ENCODE measurements at regions not wholly inside any gene's neighbourhood (a gene's known extent, or its start where the extent isn't known, plus 50 kb on each side); places are given as distances from the start of the nearest gene placed in this dataset.
"Not testable (repeated sequence)": the region's sequence is repeated elsewhere in the genome, so short reads cannot be mapped to it uniquely, and the experiment has no call there.

GRCh38 chr2:75964646-75965045 is 253.9 kb upstream of the GCFC2 start:
- DNase-seq (no peak), ATAC-seq (no peak)
- intact Hi-C loops (cut with micrococcal nuclease): no loop called here

- no peak for ATAC-seq
- DNase-seq: no peak
- intact Hi-C loops (cut with micrococcal nuclease): no loop called here
These were observed 249.8 kb upstream of the GCFC2 start for GRCh38 chr2:75960472-75961009.

GRCh38 chr2:75959724-75960471 is 249.2 kb upstream of the GCFC2 start:
- intact Hi-C loops (cut with micrococcal nuclease): no loop called here
- no peak for ATAC-seq
- DNase-seq: no peak

DNA sequence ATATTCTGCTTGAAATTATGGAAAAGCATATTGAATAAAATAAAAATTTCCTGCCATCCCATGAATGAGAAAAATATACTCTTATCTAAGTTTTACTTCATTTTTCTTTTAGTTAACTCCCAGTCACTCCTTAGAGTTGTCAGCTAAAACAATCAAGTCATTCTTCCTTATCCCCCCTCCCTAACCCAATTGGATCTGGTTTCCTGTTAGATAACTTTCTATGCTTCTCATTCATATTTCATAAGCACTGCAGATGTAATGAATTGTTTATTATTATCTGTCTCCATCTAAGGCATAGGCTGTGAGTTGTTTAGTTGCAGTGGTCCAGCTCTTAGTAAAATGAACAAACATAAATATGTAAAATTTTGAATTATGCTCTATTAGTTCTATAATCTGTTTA is 244.0 kb upstream of the GCFC2 start:
- intact Hi-C loops (cut with micrococcal nuclease): no loop called here
- no peak for ATAC-seq
- no peak for DNase-seq

- no peak for ATAC-seq
- DNase-seq: no peak
- intact Hi-C loops (cut with micrococcal nuclease): no loop called here
These were observed 241.5 kb upstream of the GCFC2 start for GRCh38 chr2:75952173-75952572.

DNA sequence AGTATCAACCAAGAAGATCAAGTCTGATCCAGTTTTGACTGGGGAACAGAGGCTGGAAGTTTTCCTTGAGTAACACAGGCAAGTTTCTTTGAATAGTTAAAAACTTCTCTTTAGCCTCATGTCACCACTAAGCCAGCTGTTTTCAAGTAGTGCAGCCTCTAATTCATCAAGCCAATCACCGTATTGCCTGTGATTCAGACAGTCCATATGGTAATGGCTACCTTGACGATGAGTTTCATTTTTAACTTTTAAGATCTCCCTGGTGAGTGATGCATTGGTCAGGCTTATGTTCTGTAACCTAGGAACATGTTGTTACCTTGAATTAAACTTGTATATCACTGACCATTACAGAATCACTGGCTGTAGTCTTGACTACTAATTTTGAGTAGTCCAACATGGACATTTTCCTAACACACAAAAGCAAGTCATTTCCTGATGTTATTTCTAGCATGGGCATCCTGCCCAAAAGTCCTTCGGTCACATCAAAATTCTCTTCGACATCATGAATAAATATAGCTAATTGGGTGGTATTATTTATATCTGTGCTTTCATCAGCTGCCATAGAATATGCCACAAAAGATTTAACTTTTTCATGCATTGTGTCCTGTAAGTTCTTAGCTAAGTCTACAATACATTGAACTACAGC is 238.8 kb upstream of the GCFC2 start:
- intact Hi-C loops (cut with micrococcal nuclease): no loop called here
- DNase-seq (no peak), ATAC-seq (no peak)

- ATAC-seq (no peak), DNase-seq (no peak)
- intact Hi-C loops (cut with micrococcal nuclease): no loop called here
These were observed 225.6 kb upstream of the GCFC2 start for GRCh38 chr2:75936311-75936710.

- intact Hi-C loops (cut with micrococcal nuclease): no loop called here
- DNase-seq: no peak
- no peak for ATAC-seq
These were observed 222.3 kb upstream of the GCFC2 start for GRCh38 chr2:75932996-75933395.

- intact Hi-C loops (cut with micrococcal nuclease): no loop called here
- DNase-seq: no peak
These were observed 217.4 kb upstream of the GCFC2 start for GRCh38 chr2:75928093-75928492.

DNA sequence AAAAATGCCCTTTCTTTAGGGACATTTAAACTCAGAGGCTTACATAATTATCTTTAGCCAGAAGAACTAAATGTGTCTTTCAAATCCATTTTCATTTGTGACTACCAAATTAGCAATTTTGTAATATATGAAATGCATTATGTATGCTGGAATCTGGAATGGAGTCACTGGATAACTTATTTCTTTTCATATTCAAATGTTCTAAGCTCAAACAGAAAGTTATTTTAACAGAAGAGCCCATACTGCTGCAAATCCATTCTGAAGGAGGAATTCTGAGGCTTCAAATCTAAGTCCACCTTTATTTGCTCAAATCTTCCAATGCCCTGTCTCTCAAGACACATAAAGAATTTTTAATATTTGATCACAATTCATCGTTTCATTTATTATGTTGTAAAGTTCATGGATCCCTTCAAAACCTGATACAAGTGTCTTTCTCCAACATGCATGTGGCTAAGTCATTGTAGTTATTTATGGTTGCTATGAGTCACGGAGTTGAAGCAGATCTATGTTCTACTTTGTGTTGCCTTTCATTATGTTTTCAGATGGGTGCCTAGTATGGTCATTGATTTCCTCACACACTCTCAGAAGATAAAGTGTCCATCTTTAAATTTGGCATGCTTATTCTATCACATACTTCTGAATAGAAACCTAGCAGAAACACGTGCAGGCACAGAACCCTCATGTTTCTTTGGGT is 214.8 kb upstream of the GCFC2 start:
- DNase-seq (no peak), ATAC-seq (no peak)
- intact Hi-C loops (cut with micrococcal nuclease): no loop called here

More at GRCh38 chr2:75928093-75928492, 217.4 kb upstream of the GCFC2 start:
- ATAC-seq: no peak

DNA sequence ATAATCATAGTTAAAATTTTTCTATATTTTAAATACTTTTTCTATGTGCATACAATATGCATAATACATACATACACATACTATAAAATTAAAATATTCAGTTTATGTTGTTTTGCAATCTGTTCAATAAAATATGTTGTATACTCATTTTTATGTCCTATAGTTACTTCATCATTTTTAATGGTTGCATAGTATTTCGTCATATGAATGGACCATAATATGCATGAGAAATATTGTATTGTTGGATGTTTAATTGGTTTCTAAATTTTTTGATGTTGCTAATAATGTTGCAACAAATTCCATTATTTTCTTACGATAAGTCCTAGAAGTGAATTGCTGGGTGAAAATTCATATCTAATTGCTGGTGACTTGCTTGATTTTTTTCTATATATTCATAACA is 211.5 kb upstream of the GCFC2 start:
- intact Hi-C loops (cut with micrococcal nuclease): no loop called here
- no peak for ATAC-seq
- DNase-seq: no peak

DNA sequence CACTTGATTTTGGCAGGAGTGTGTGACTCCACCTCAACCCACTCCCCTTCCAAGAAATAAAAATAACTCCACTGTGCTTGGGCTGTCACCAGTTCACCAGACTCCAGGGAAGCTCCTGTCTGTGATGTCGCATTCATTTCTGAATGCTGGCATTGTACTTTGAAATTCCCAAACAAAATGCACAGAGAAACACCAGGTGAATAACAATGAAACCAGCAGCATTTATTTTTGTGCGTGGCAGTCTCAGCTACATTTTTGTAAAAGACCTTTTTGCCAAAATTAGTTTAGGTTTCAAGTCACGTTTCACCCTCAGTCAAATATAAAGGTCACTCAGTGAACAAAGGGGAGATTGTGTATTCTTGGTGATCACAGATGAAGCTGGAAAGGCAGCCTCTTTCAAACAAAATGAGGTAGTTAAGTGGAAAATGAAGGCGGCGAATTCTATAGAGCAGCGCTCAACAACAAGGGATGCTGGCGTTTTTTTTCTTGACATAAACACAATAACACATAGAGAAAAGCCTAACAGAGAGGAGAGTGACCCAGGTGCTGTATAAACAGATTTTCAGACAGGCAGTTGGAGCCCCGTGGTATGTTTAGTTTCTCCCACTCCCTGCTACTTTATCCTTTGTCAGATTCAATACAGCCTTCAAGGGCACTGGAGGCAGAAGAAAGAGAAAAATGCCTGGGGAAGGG is 210.3 kb upstream of the GCFC2 start:
- ATAC-seq (peak; percentile 67), DNase-seq (no peak)
- intact Hi-C loops (cut with micrococcal nuclease): no loop called here

GRCh38 chr2:75915851-75916634 is 205.3 kb upstream of the GCFC2 start:
- no peak for ATAC-seq
- intact Hi-C loops (cut with micrococcal nuclease): no loop called here
- DNase-seq: no peak

- ATAC-seq: no peak
- no peak for DNase-seq
- intact Hi-C loops (cut with micrococcal nuclease): no loop called here
These were observed 186.2 kb upstream of the GCFC2 start for GRCh38 chr2:75896779-75897366.

GRCh38 chr2:75894170-75894569 is 183.5 kb upstream of the GCFC2 start:
- intact Hi-C loops (cut with micrococcal nuclease): no loop called here
- ATAC-seq (no peak), DNase-seq (no peak)

GRCh38 chr2:75892490-75892889 is 181.8 kb upstream of the GCFC2 start:
- DNase-seq (no peak), ATAC-seq (no peak)
- intact Hi-C loops (cut with micrococcal nuclease): no loop called here

GRCh38 chr2:75882530-75882929 is 171.8 kb upstream of the GCFC2 start:
- intact Hi-C loops (cut with micrococcal nuclease): no loop called here
- no peak for ATAC-seq

DNA sequence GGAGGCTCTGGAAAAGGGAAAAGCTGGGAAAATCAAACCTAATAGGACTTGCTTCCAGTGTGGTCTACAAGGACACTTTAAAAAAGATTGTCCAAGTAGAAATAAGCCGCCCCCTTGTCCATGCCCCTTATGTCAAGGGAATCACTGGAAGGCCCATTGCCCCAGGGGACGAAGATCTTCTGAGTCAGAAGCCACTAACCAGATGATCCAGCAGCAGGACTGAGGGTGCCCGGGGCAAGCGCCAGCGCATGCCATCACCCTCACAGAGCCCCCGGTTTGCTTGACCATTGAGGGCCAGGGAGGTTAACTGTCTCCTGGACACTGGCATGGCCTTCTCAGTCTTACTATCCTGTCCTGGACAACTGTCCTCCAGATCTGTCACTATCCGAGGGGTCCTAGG is 164.9 kb upstream of the GCFC2 start:
- ATAC-seq; intact Hi-C loops (cut with micrococcal nuclease); DNase-seq: not testable (repeated sequence)

More at GRCh38 chr2:75882530-75882929, 171.8 kb upstream of the GCFC2 start:
- DNase-seq: no peak

Data from left ventricle myocardium superior (tissue), 1 donor.